HepG2 (cell line): ENCODE measurements at regions not wholly inside any gene's neighbourhood (a gene's known extent, or its start where the extent isn't known, plus 50 kb on each side); places are given as distances from the start of the nearest gene placed in this dataset.
A peak's percentile ranks its signal among the peaks of the same experiment; 100 is the strongest.

Source experiments
- CEBPG ChIP-seq: IDR thresholded peaks from 2 replicates; pipeline ENCODE4 v1.6.1; 2016
- CENPT ChIP-seq: sonication (generic); formaldehyde crosslinking; IDR thresholded peaks from 2 replicates; pipeline ENCODE4 v1.8.0; 2022; ENCODE audit warnings: low read depth, mild to moderate bottlenecking, moderate library complexity, missing genetic modification reagents
- CHD2 ChIP-seq: IDR thresholded peaks from 2 replicates; pipeline ENCODE4 v1.6.1; 2011; ENCODE audit warnings: low read depth, low read length, improper control_type of control experiment
- HDAC1 ChIP-seq: sonication (generic); formaldehyde crosslinking; IDR thresholded peaks from 2 replicates; pipeline ENCODE4 v1.5.1; 2020; ENCODE audit warnings: mild to moderate bottlenecking, missing genetic modification reagents
- HMGA1 ChIP-seq: sonication (generic); formaldehyde crosslinking; conservative IDR thresholded peaks from 2 replicates; pipeline ENCODE4 v1.4.0; 2020; ENCODE audit warnings: missing genetic modification reagents
- KLF6 ChIP-seq: IDR thresholded peaks from 2 replicates; pipeline ENCODE4 v1.8.0; 2016; ENCODE audit warnings: missing biosample characterization, missing genetic modification reagents
- KLF9 ChIP-seq: IDR thresholded peaks from 2 replicates; pipeline ENCODE4 v1.6.1; 2016; ENCODE audit warnings: low read depth
- RARA ChIP-seq: IDR thresholded peaks from 2 replicates; pipeline ENCODE4 v1.6.1; 2016; ENCODE audit warnings: missing genetic modification reagents, missing compliant biosample characterization
- RFX5 ChIP-seq: IDR thresholded peaks from 2 replicates; pipeline ENCODE4 v1.6.1; 2011; ENCODE audit warnings: low read depth, low read length, improper control_type of control experiment
- YEATS2 ChIP-seq: sonication (generic); formaldehyde crosslinking; IDR thresholded peaks from 2 replicates; pipeline ENCODE4 v1.4.0; 2020; ENCODE audit warnings: missing genetic modification reagents, borderline replicate concordance
- TF ChIP-seq, protein P1 (sequence below): sonication (generic); formaldehyde crosslinking; IDR thresholded peaks from 2 replicates; pipeline ENCODE4 v1.5.1; 2020; ENCODE audit warnings: missing genetic modification reagents, mild to moderate bottlenecking, borderline replicate concordance
- TF ChIP-seq, protein P2 (sequence below): sonication (generic); formaldehyde crosslinking; IDR thresholded peaks from 2 replicates; pipeline ENCODE4 v1.8.1; 2023; ENCODE audit warnings: mild to moderate bottlenecking, missing genetic modification reagents, borderline replicate concordance
- TF ChIP-seq, protein P3 (sequence below): IDR thresholded peaks from 2 replicates; pipeline ENCODE4 v1.6.1; 2016; ENCODE audit warnings: missing compliant biosample characterization, missing genetic modification reagents, borderline replicate concordance
- TF ChIP-seq, protein P4 (sequence below): sonication (generic); formaldehyde crosslinking; IDR thresholded peaks from 2 replicates; pipeline ENCODE4 v1.4.0; 2020; ENCODE audit warnings: missing genetic modification reagents, borderline replicate concordance
- TF ChIP-seq, protein P5 (sequence below): sonication (generic); formaldehyde crosslinking; IDR thresholded peaks from 2 replicates; pipeline ENCODE4 v1.5.1; 2020; ENCODE audit warnings: missing genetic modification reagents, mild to moderate bottlenecking, borderline replicate concordance
- TF ChIP-seq, protein P6 (sequence below), 2 experiments: sonication (generic) in 1 of 2; formaldehyde crosslinking in 1 of 2; IDR thresholded peaks; 2 replicates each; pipeline versions ENCODE4 v1.4.0 to v1.6.1; 2016 to 2020; ENCODE audit warnings: borderline replicate concordance in 1 of 2, low read depth in 1 of 2, mild to moderate bottlenecking in 1 of 2, missing genetic modification reagents in 1 of 2

GRCh38 chr2:45256173-45256866 lies 247.1 kb upstream of the SIX2 start (continued):
- TF ChIP-seq, protein P1, sequence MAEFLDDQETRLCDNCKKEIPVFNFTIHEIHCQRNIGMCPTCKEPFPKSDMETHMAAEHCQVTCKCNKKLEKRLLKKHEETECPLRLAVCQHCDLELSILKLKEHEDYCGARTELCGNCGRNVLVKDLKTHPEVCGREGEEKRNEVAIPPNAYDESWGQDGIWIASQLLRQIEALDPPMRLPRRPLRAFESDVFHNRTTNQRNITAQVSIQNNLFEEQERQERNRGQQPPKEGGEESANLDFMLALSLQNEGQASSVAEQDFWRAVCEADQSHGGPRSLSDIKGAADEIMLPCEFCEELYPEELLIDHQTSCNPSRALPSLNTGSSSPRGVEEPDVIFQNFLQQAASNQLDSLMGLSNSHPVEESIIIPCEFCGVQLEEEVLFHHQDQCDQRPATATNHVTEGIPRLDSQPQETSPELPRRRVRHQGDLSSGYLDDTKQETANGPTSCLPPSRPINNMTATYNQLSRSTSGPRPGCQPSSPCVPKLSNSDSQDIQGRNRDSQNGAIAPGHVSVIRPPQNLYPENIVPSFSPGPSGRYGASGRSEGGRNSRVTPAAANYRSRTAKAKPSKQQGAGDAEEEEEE (CRISPR knock-in tag), result no peak
- TF ChIP-seq, protein P2, sequence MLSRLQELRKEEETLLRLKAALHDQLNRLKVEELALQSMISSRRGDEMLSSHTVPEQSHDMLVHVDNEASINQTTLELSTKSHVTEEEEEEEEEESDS (CRISPR knock-in tag), result no peak
- no peak for TF ChIP-seq CHD2
- no peak for TF ChIP-seq CENPT (CRISPR knock-in tag)
- TF ChIP-seq, protein P3, sequence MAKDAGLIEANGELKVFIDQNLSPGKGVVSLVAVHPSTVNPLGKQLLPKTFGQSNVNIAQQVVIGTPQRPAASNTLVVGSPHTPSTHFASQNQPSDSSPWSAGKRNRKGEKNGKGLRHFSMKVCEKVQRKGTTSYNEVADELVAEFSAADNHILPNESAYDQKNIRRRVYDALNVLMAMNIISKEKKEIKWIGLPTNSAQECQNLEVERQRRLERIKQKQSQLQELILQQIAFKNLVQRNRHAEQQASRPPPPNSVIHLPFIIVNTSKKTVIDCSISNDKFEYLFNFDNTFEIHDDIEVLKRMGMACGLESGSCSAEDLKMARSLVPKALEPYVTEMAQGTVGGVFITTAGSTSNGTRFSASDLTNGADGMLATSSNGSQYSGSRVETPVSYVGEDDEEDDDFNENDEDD, result no peak
- TF ChIP-seq HMGA1 (CRISPR knock-in tag), result no peak
- no peak for TF ChIP-seq YEATS2 (CRISPR knock-in tag)
- TF ChIP-seq KLF6 (CRISPR knock-in tag), result peak; percentile 23; the same call in 1 of the 2 replicates
- no peak for TF ChIP-seq RFX5
- TF ChIP-seq KLF9 (CRISPR knock-in tag), result no peak
- TF ChIP-seq, protein P4, sequence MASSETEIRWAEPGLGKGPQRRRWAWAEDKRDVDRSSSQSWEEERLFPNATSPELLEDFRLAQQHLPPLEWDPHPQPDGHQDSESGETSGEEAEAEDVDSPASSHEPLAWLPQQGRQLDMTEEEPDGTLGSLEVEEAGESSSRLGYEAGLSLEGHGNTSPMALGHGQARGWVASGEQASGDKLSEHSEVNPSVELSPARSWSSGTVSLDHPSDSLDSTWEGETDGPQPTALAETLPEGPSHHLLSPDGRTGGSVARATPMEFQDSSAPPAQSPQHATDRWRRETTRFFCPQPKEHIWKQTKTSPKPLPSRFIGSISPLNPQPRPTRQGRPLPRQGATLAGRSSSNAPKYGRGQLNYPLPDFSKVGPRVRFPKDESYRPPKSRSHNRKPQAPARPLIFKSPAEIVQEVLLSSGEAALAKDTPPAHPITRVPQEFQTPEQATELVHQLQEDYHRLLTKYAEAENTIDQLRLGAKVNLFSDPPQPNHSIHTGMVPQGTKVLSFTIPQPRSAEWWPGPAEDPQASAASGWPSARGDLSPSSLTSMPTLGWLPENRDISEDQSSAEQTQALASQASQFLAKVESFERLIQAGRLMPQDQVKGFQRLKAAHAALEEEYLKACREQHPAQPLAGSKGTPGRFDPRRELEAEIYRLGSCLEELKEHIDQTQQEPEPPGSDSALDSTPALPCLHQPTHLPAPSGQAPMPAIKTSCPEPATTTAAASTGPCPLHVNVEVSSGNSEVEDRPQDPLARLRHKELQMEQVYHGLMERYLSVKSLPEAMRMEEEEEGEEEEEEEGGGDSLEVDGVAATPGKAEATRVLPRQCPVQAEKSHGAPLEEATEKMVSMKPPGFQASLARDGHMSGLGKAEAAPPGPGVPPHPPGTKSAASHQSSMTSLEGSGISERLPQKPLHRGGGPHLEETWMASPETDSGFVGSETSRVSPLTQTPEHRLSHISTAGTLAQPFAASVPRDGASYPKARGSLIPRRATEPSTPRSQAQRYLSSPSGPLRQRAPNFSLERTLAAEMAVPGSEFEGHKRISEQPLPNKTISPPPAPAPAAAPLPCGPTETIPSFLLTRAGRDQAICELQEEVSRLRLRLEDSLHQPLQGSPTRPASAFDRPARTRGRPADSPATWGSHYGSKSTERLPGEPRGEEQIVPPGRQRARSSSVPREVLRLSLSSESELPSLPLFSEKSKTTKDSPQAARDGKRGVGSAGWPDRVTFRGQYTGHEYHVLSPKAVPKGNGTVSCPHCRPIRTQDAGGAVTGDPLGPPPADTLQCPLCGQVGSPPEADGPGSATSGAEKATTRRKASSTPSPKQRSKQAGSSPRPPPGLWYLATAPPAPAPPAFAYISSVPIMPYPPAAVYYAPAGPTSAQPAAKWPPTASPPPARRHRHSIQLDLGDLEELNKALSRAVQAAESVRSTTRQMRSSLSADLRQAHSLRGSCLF, result no peak
- TF ChIP-seq, protein P5, sequence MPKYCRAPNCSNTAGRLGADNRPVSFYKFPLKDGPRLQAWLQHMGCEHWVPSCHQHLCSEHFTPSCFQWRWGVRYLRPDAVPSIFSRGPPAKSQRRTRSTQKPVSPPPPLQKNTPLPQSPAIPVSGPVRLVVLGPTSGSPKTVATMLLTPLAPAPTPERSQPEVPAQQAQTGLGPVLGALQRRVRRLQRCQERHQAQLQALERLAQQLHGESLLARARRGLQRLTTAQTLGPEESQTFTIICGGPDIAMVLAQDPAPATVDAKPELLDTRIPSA, result no peak
- no peak for TF ChIP-seq HDAC1 (CRISPR knock-in tag)
- TF ChIP-seq CEBPG (CRISPR knock-in tag), result peak; percentile 86
- TF ChIP-seq, protein P6, sequence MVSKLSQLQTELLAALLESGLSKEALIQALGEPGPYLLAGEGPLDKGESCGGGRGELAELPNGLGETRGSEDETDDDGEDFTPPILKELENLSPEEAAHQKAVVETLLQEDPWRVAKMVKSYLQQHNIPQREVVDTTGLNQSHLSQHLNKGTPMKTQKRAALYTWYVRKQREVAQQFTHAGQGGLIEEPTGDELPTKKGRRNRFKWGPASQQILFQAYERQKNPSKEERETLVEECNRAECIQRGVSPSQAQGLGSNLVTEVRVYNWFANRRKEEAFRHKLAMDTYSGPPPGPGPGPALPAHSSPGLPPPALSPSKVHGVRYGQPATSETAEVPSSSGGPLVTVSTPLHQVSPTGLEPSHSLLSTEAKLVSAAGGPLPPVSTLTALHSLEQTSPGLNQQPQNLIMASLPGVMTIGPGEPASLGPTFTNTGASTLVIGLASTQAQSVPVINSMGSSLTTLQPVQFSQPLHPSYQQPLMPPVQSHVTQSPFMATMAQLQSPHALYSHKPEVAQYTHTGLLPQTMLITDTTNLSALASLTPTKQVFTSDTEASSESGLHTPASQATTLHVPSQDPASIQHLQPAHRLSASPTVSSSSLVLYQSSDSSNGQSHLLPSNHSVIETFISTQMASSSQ (IDR thresholded peaks at IDR 0.05; ENCODE audit: low read depth), result no peak
- TF ChIP-seq, protein P6 (CRISPR knock-in tag; IDR thresholded peaks at IDR 0.05; ENCODE audit: borderline replicate concordance), result no peak
- TF ChIP-seq RARA, result no peak
